Pancreas (tissue), 10 donors: ENCODE measurements at regions not wholly inside any gene's neighbourhood (a gene's known extent, or its start where the extent isn't known, plus 50 kb on each side); places are given as distances from the start of the nearest gene placed in this dataset.
"Not testable (repeated sequence)": the region's sequence is repeated elsewhere in the genome, so short reads cannot be mapped to it uniquely, and the experiment has no call there.

Experiments used
- ATAC-seq, 4 donors: fragments of 200-7000 bp; cut with Tn5 transposase; one replicate each; pipeline versions ENCODE4 v1.8.0 to v1.9.1; 2020; ENCODE audit warnings: mild to moderate bottlenecking in 4 of 4, moderate library complexity in 4 of 4
- DNase-seq, 6 donors: peaks; one replicate each; pipeline ENCODE4 v3.0.0-alpha.2; 2020
- FAIRE-seq: peaks from 2 replicates; lab custom pipeline; 2012; peaks lifted over from hg19 to GRCh38; lab: Jason Lieb, UNC
- H3K27ac ChIP-seq, 4 donors: fragments of 200-600 bp; sonication (generic); 1 replicate in 3 of 4; 2 replicates in 1 of 4; pipeline versions ENCODE4 v1.5.0 to v1.8.0; 2020
- H3K27me3 ChIP-seq, 4 donors: fragments of 200-600 bp; one replicate each; pipeline ENCODE4 v1.8.0; 2021
- H3K36me3 ChIP-seq, 3 donors: fragments of 200-600 bp; sonication (generic) in 1 of 3; one replicate each; pipeline versions ENCODE4 v1.5.0 to v1.8.0; 2020 to 2021
- H3K4me1 ChIP-seq, 3 donors: fragments of 200-600 bp; one replicate each; pipeline ENCODE4 v1.8.0; 2021
- H3K4me3 ChIP-seq, 4 donors: fragments of 200-600 bp; sonication (generic) in 2 of 4; one replicate each; pipeline versions ENCODE4 v1.5.0 to v1.8.0; 2020 to 2021
- H3K9me3 ChIP-seq, 4 donors: fragments of 200-600 bp; one replicate each; pipeline ENCODE4 v1.8.0; 2021
- WGBS, 2 donors: extraction: QIAGEN DNeasy Blood & Tissue Kit; methylation state at CpG; one replicate each; pipeline ENCODE4 v1.1.7; 2013; 5-methylcytosine and 5-hydroxymethylcytosine counted together
- intact Hi-C, 3 donors: fragments of 100-400 bp; cut with DNase I; formaldehyde crosslinking; loops; one replicate each; pipeline versions ENCODE4 v1.11.1 to v1.14.2; 2022
- TF ChIP-seq, protein P1 (sequence below), 4 donors: fragments of 200-600 bp; sonication (generic) in 3 of 4; IDR thresholded peaks; one replicate each; pipeline versions ENCODE4 v1.5.0 to v1.8.0; 2021; ENCODE audit warnings: antibody characterized with exemption in 4 of 4
- donor health status: healthy with polysubstance abuse.
- donor health status: DM: no; HTN: no; CAD: no; lungs with moderate emphysema.
- donor health status: DM: no; HTN: no; CAD: no.
- donor health status: control.
- donor health status: control.
- donor health status: Bipolar disorder and iron deficiency.
- donor health status: DM: yes; HTN: yes; CAD: no.
- donor health status: DM: no; HTN: no; CAD: no.
- donor health status: DM: no; HTN: no; CAD: no.
- donor health status: DM: yes; HTN: yes; CAD: no.

- FAIRE-seq = no peak
- TF ChIP-seq, protein P1, sequence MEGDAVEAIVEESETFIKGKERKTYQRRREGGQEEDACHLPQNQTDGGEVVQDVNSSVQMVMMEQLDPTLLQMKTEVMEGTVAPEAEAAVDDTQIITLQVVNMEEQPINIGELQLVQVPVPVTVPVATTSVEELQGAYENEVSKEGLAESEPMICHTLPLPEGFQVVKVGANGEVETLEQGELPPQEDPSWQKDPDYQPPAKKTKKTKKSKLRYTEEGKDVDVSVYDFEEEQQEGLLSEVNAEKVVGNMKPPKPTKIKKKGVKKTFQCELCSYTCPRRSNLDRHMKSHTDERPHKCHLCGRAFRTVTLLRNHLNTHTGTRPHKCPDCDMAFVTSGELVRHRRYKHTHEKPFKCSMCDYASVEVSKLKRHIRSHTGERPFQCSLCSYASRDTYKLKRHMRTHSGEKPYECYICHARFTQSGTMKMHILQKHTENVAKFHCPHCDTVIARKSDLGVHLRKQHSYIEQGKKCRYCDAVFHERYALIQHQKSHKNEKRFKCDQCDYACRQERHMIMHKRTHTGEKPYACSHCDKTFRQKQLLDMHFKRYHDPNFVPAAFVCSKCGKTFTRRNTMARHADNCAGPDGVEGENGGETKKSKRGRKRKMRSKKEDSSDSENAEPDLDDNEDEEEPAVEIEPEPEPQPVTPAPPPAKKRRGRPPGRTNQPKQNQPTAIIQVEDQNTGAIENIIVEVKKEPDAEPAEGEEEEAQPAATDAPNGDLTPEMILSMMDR (IDR thresholded peaks at IDR 0.05) = no peak
- intact Hi-C loops = no loop called here
These were observed 135.4 kb downstream of the HAUS1 start for GRCh38 chr18:46239549-46239948.

DNA sequence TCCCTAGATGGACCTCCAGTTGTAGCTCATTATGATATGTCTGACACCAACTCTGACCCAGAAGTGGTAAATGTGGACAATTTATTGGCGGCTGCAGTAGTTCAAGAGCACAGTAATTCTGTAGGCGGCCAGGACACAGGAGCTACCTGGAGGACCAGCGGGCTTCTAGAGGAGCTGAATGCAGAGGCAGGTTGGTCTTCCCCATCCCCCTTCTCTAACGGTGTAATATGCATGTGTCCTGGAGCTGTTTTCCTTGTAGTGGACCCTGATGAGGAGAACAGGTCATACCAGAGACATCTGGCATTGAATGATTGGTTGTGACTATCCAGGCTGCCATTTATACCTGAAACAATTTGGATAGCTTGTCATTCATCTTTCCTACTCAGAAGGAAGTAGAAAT is 135.8 kb downstream of the HAUS1 start:
- no peaks in the 10 kb centered on the region for H3K4me1 ChIP-seq
- DNase-seq = no peak
- H3K9me3 ChIP-seq = no peaks in the 10 kb centered on the region
- H3K27me3 ChIP-seq = no peaks in the 10 kb centered on the region
- no peaks in the 10 kb centered on the region for H3K36me3 ChIP-seq
- H3K27ac ChIP-seq = no peak overlapping the region
- H3K4me3 ChIP-seq = no peak overlapping the region
- TF ChIP-seq, protein P1 (IDR thresholded peaks at IDR 0.05) = no peak
- FAIRE-seq = no peak
- 84 to 89% methylated on average over 4 of the region's 4 CpGs for whole genome bisulfite sequencing, 2 donors
- no peak for ATAC-seq
- intact Hi-C loops = no loop called here

More at GRCh38 chr18:46239549-46239948, 135.4 kb downstream of the HAUS1 start:
- H3K27ac ChIP-seq = no peak overlapping the region
- H3K4me3 ChIP-seq = no peak overlapping the region
- H3K4me1 ChIP-seq = no peaks in the 10 kb centered on the region
- no peaks in the 10 kb centered on the region for H3K36me3 ChIP-seq
- no peaks in the 10 kb centered on the region for H3K27me3 ChIP-seq
- DNase-seq = no peak
- H3K9me3 ChIP-seq = no peaks in the 10 kb centered on the region
- no peak for ATAC-seq

GRCh38 chr18:46241393-46241792 is 137.2 kb downstream of the HAUS1 start:
- intact Hi-C loops, ATAC-seq, H3K27me3 ChIP-seq, FAIRE-seq, H3K36me3 ChIP-seq, DNase-seq, H3K27ac ChIP-seq, H3K4me3 ChIP-seq, H3K4me1 ChIP-seq, H3K9me3 ChIP-seq: not testable (repeated sequence)
- WGBS, 2 donors = 95 to 98% methylated on average over 7 of the region's 7 CpGs

DNA sequence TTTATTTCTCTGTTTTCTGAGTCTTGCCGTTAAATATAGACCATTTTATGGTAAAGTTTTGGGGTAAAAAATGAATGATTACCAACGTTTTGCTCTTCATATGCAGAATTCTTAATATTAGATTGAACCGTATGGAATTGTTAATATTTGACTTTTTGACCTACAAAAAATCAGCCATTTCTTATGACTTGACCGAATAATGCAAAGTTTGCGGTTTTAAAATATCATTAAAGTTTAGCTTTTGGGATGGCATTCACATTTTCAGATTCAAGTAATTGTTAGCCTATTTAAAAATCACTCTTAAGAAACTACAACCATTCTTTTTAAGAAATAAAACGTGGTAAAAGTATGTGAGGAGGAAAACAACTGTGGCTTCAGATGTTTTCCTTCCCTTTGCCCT is 138.0 kb downstream of the HAUS1 start:
- ATAC-seq (no peak), DNase-seq (no peak), FAIRE-seq (no peak)
- no peak overlapping the region for H3K4me3 ChIP-seq
- H3K9me3 ChIP-seq = no peaks in the 10 kb centered on the region
- H3K4me1 ChIP-seq = no peaks in the 10 kb centered on the region
- no peak overlapping the region for H3K27ac ChIP-seq
- TF ChIP-seq, protein P1 (IDR thresholded peaks at IDR 0.05) = no peak
- H3K36me3 ChIP-seq = no peaks in the 10 kb centered on the region
- WGBS, 2 donors = 92 to 96% methylated on average over 6 of the region's 6 CpGs
- intact Hi-C loops = no loop called here
- no peaks in the 10 kb centered on the region for H3K27me3 ChIP-seq

DNA sequence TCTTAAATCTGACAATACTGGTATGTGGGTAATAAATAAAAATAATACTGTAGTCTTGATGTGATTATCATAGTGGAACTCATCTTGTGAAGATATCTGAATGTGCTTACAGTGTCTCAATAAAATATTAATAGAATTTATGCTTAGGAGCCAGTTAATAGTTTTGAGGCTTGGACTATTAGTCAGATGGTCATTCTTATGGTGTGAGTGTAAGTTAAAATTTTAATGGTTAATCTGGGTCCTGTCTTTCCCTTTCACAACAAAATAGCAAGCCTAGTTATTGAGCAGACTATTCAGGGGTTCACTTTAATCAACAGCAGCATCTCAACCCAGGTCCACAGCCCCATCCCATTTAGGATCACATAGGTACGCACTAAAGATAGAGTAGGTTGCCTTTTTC is 138.9 kb downstream of the HAUS1 start:
- Histone ChIP-seq H3K4me3 (no peak overlapping the region), H3K27ac (no peak overlapping the region), H3K4me1 (no peaks in the 10 kb centered on the region), H3K36me3 (no peaks in the 10 kb centered on the region), H3K27me3 (no peaks in the 10 kb centered on the region), H3K9me3 (no peaks in the 10 kb centered on the region)
- ATAC-seq (no peak), FAIRE-seq (no peak), DNase-seq (no peak)
- TF ChIP-seq, protein P1 (IDR thresholded peaks at IDR 0.05) = no peak
- intact Hi-C loops = no loop called here
- WGBS, 2 donors = 37 to 62% methylated on average over 1 of the region's 1 CpG

- no peak overlapping the region for H3K4me3 ChIP-seq
- FAIRE-seq (no peak), ATAC-seq (no peak), DNase-seq (no peak)
- H3K36me3 ChIP-seq = no peaks in the 10 kb centered on the region
- H3K27ac ChIP-seq = no peak overlapping the region
- no peaks in the 10 kb centered on the region for H3K4me1 ChIP-seq
- no peaks in the 10 kb centered on the region for H3K9me3 ChIP-seq
- TF ChIP-seq, protein P1 (IDR thresholded peaks at IDR 0.05) = no peak
- intact Hi-C loops = no loop called here
- WGBS, 2 donors = 91 to 93% methylated on average over 3 of the region's 3 CpGs
- no peaks in the 10 kb centered on the region for H3K27me3 ChIP-seq
These were observed 139.5 kb downstream of the HAUS1 start for GRCh38 chr18:46243673-46244072.
